ENCODE measurements at regions not wholly inside any gene's neighbourhood (a gene's known extent, or its start where the extent isn't known, plus 50 kb on each side); places are given as distances from the start of the nearest gene placed in this dataset.

- TF ChIP-seq CTCF (IDR thresholded peaks at IDR 0.05) (no peak), POLR2A (IDR thresholded peaks at IDR 0.05) (no peak)
Measured at GRCh38 chr22:49305966-49306631, 521.6 kb downstream of the BRD1 start.
